ENCODE measurements at regions not wholly inside any gene's neighbourhood (a gene's known extent, or its start where the extent isn't known, plus 50 kb on each side); places are given as distances from the start of the nearest gene placed in this dataset.
A peak's percentile ranks its signal among the peaks of the same experiment; 100 is the strongest.

DNA sequence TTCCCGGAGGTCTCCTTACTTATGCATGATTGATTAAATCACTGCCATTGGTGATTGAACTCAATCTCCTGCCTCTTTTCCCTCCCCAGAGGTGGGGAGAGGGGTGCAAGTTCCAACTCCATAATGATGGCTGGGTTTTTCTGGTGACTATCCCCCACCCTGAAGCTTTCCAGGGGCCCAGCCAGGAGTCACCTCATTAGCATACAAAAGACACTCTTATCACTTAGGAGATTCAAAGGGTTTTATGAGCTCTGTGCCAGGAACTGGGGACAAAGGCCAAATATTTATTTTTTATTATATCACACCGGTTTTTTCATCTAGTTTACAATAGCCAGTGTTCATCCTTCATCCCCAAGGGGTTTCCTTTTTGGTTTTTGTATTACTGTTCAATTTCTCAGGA, 300.7 kb downstream of the ETNK1 start:
- Histone ChIP-seq H3K27ac (ENCODE audit: low read depth, low read length) (no peak overlapping the region), H3K36me3 (ENCODE audit: insufficient read depth, low read length) (no peaks in the 10 kb centered on the region), H3K79me2 (ENCODE audit: insufficient read depth, low read length) (no peaks in the 10 kb centered on the region), H3K27me3 (ENCODE audit: insufficient read depth, low read length) (peaks cover 1% of the 10 kb centered on the region), H3K4me1 (ENCODE audit: insufficient read depth, low read length) (no peaks in the 10 kb centered on the region), H3K4me2 (ENCODE audit: insufficient read depth, low read length) (no peak overlapping the region), H2AFZ (ENCODE audit: low read length) (no peak overlapping the region), H3K9me3 (ENCODE audit: low read depth, low read length) (no peaks in the 10 kb centered on the region), H3K4me3 (ENCODE audit: insufficient read depth, low read length) (no peak overlapping the region), H4K20me1 (ENCODE audit: insufficient read depth, low read length) (no peaks in the 10 kb centered on the region)
- TF ChIP-seq, protein P1, sequence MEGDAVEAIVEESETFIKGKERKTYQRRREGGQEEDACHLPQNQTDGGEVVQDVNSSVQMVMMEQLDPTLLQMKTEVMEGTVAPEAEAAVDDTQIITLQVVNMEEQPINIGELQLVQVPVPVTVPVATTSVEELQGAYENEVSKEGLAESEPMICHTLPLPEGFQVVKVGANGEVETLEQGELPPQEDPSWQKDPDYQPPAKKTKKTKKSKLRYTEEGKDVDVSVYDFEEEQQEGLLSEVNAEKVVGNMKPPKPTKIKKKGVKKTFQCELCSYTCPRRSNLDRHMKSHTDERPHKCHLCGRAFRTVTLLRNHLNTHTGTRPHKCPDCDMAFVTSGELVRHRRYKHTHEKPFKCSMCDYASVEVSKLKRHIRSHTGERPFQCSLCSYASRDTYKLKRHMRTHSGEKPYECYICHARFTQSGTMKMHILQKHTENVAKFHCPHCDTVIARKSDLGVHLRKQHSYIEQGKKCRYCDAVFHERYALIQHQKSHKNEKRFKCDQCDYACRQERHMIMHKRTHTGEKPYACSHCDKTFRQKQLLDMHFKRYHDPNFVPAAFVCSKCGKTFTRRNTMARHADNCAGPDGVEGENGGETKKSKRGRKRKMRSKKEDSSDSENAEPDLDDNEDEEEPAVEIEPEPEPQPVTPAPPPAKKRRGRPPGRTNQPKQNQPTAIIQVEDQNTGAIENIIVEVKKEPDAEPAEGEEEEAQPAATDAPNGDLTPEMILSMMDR (IDR thresholded peaks at IDR 0.05; ENCODE audit: extremely low read depth, low read depth, low read length) = no peak
- no peak for DNase-seq (ENCODE audit: insufficient read length, low spot score, missing footprints)

DNA sequence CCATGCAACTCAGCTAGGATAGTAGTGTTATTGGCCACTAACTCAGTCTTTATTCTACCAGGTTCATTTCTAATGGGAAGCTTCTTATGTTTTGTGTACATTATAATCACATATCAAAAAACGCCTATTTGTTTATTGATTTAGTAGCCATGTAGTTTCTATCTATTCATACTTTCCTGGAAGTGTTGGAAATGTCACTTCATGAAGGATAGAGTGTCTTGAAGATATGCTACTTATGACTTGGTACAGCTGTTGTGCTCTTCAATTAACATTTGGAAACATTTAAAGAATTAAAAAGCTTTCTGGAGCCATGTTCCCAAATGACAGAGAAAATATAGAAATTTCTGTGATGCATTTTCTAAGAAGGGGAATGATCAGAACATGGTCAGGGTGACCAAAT, 307.5 kb downstream of the ETNK1 start:
- Histone ChIP-seq H4K20me1 (ENCODE audit: insufficient read depth, low read length) (no peaks in the 10 kb centered on the region), H3K4me1 (ENCODE audit: insufficient read depth, low read length) (no peaks in the 10 kb centered on the region), H3K27me3 (ENCODE audit: insufficient read depth, low read length) (no peaks in the 10 kb centered on the region), H3K9me3 (ENCODE audit: low read depth, low read length) (no peaks in the 10 kb centered on the region), H3K27ac (ENCODE audit: low read depth, low read length) (no peak overlapping the region), H3K79me2 (ENCODE audit: insufficient read depth, low read length) (no peaks in the 10 kb centered on the region), H2AFZ (ENCODE audit: low read length) (no peak overlapping the region), H3K4me3 (ENCODE audit: insufficient read depth, low read length) (no peak overlapping the region), H3K4me2 (ENCODE audit: insufficient read depth, low read length) (no peak overlapping the region), H3K36me3 (ENCODE audit: insufficient read depth, low read length) (no peaks in the 10 kb centered on the region)
- no peak for DNase-seq (ENCODE audit: insufficient read length, low spot score, missing footprints)
- TF ChIP-seq, protein P1 (IDR thresholded peaks at IDR 0.05; ENCODE audit: extremely low read depth, low read depth, low read length) = no peak

DNA sequence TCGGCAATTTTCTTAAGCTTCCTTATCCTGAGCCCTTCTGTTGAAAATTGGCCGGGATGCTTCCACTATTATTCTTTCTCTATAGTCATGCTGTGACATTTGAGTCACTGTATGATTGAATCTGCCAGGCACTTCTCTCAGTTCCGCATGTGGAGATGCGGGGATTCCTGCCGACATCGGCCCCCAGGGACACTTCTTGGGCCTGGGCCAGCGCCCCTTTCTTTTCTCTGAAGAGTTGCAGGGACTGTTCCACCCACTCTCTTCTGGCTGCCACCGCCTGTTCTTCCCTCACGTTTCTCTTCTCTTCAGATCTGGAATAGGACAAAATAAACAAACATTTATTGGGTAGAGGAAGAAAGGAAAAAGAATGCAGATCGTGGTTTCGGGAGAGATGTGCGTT, 310.1 kb downstream of the ETNK1 start:
- Histone ChIP-seq H3K4me2 (ENCODE audit: insufficient read depth, low read length) (peak overlapping the region; percentile 44), H4K20me1 (ENCODE audit: insufficient read depth, low read length) (no peaks in the 10 kb centered on the region), H3K79me2 (ENCODE audit: insufficient read depth, low read length) (no peaks in the 10 kb centered on the region), H3K9me3 (ENCODE audit: low read depth, low read length) (no peaks in the 10 kb centered on the region), H3K4me3 (ENCODE audit: insufficient read depth, low read length) (peak overlapping the region; percentile 15), H3K27ac (ENCODE audit: low read depth, low read length) (no peak overlapping the region), H3K4me1 (ENCODE audit: insufficient read depth, low read length) (no peaks in the 10 kb centered on the region), H3K27me3 (ENCODE audit: insufficient read depth, low read length) (no peaks in the 10 kb centered on the region), H3K36me3 (ENCODE audit: insufficient read depth, low read length) (no peaks in the 10 kb centered on the region), H2AFZ (ENCODE audit: low read length) (no peak overlapping the region)
- TF ChIP-seq, protein P1 (IDR thresholded peaks at IDR 0.05; ENCODE audit: extremely low read depth, low read depth, low read length) = no peak
- DNase-seq (ENCODE audit: insufficient read length, low spot score, missing footprints) = no peak

DNA sequence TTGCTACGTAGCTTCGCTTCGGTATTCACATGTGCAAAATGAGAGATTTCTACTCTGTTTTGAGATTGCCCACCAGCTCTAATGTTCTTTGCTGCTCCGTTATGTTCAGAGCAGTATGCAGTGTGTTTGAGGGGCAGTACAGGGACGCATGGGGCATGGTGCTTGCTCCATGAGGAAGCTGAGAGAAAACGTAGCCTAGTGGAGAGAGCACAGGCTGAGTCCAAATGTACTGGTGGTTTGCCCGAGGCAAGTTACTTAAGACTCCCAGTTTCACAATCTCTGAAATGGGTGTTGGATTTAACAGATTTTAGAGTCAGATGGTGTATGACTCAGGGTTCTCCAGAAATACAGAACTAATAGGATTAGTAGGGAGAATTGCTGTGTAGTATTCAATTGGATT, 310.5 kb downstream of the ETNK1 start:
- H3K9me3 ChIP-seq (ENCODE audit: low read depth, low read length) = no peaks in the 10 kb centered on the region
- H3K4me1 ChIP-seq (ENCODE audit: insufficient read depth, low read length) = no peaks in the 10 kb centered on the region
- H4K20me1 ChIP-seq (ENCODE audit: insufficient read depth, low read length) = no peaks in the 10 kb centered on the region
- H3K79me2 ChIP-seq (ENCODE audit: insufficient read depth, low read length) = no peaks in the 10 kb centered on the region
- TF ChIP-seq, protein P1 (IDR thresholded peaks at IDR 0.05; ENCODE audit: extremely low read depth, low read depth, low read length) = no peak
- H3K4me2 ChIP-seq (ENCODE audit: insufficient read depth, low read length) = peak overlapping the region; percentile 44
- no peaks in the 10 kb centered on the region for H3K36me3 ChIP-seq (ENCODE audit: insufficient read depth, low read length)
- no peak overlapping the region for H2AFZ ChIP-seq (ENCODE audit: low read length)
- no peaks in the 10 kb centered on the region for H3K27me3 ChIP-seq (ENCODE audit: insufficient read depth, low read length)
- no peak overlapping the region for H3K27ac ChIP-seq (ENCODE audit: low read depth, low read length)
- no peak for DNase-seq (ENCODE audit: insufficient read length, low spot score, missing footprints)
- H3K4me3 ChIP-seq (ENCODE audit: insufficient read depth, low read length) = peak overlapping the region; percentile 15

Data from osteoblast (primary cell).